GM23248 (cell line): ENCODE measurements at regions not wholly inside any gene's neighbourhood (a gene's known extent, or its start where the extent isn't known, plus 50 kb on each side); places are given as distances from the start of the nearest gene placed in this dataset.

Source experiments
- DNase-seq: peaks from one replicate; pipeline ENCODE4 v3.0.0-alpha.2; 2015
- H2AFZ ChIP-seq: fragments of 200-600 bp; sonication (generic); 2 replicates; pipeline ENCODE4 v1.6.1; 2016; ENCODE audit warnings: antibody characterized with exemption
- H3F3A ChIP-seq: fragments of 200-600 bp; sonication (generic); 2 replicates; pipeline ENCODE4 v1.6.1; 2016; ENCODE audit warnings: mild to moderate bottlenecking, antibody characterized with exemption, mixed run types; ENCODE audit not compliant: insufficient read depth
- H3K27ac ChIP-seq: fragments of 200-600 bp; sonication (generic); 2 replicates; pipeline ENCODE4 v1.5.1; 2016; ENCODE audit warnings: mild to moderate bottlenecking
- H3K27me3 ChIP-seq: fragments of 200-600 bp; sonication (generic); replicated peaks from 2 replicates; pipeline ENCODE4 v1.6.1; 2016; ENCODE audit warnings: mild to moderate bottlenecking; ENCODE audit not compliant: insufficient read depth
- H3K36me3 ChIP-seq: fragments of 200-600 bp; sonication (generic); 2 replicates; pipeline ENCODE4 v1.6.1; 2016; ENCODE audit warnings: low read depth, mild to moderate bottlenecking
- H3K4me1 ChIP-seq: fragments of 200-600 bp; sonication (generic); 2 replicates; pipeline ENCODE4 v1.6.1; 2016; ENCODE audit warnings: mild to moderate bottlenecking; ENCODE audit not compliant: insufficient read depth
- H3K4me2 ChIP-seq: fragments of 200-600 bp; sonication (generic); one replicate; pipeline ENCODE4 v1.6.1; 2016; ENCODE audit warnings: mild to moderate bottlenecking; ENCODE audit not compliant: unreplicated experiment
- H3K4me3 ChIP-seq: fragments of 200-600 bp; sonication (generic); 2 replicates; pipeline ENCODE4 v1.5.1; 2016; ENCODE audit warnings: mild to moderate bottlenecking
- H3K79me2 ChIP-seq: fragments of 200-600 bp; sonication (generic); 2 replicates; pipeline ENCODE4 v1.6.1; 2016; ENCODE audit warnings: mild to moderate bottlenecking; ENCODE audit not compliant: insufficient read depth
- H3K9ac ChIP-seq: fragments of 200-600 bp; sonication (generic); 2 replicates; pipeline ENCODE4 v1.6.1; 2016; ENCODE audit warnings: mild to moderate bottlenecking
- H3K9me2 ChIP-seq: fragments of 200-600 bp; sonication (generic); 2 replicates; pipeline ENCODE4 v1.6.1; 2016; ENCODE audit warnings: mixed run types, mild to moderate bottlenecking, moderate library complexity; ENCODE audit not compliant: insufficient read depth
- H3K9me3 ChIP-seq: fragments of 200-600 bp; sonication (generic); one replicate; pipeline ENCODE4 v1.6.1; 2017; ENCODE audit warnings: low read depth
- H4K20me1 ChIP-seq: fragments of 200-600 bp; sonication (generic); 2 replicates; pipeline ENCODE4 v1.6.0; 2016; ENCODE audit not compliant: insufficient read depth
- EZH2 ChIP-seq: fragments of 200-600 bp; sonication (generic); IDR thresholded peaks from 2 replicates; pipeline ENCODE4 v1.6.1; 2018; ENCODE audit warnings: antibody characterized with exemption, mild to moderate bottlenecking; ENCODE audit not compliant: insufficient read depth, poor library complexity, severe bottlenecking
- EZH2phosphoT487 ChIP-seq: fragments of 200-600 bp; sonication (generic); IDR thresholded peaks from 2 replicates; pipeline ENCODE4 v1.6.1; 2018; ENCODE audit warnings: antibody characterized with exemption, moderate library complexity, mild to moderate bottlenecking, low read depth; ENCODE audit not compliant: insufficient read depth
- WGBS, 2 experiments: methylation state at CpG; one replicate each; pipeline ENCODE4 v1.1.6; 2015 to 2017; ENCODE audit warnings: low lambda C conversion rate in 2 of 2, low coverage in 1 of 2; ENCODE audit errors: missing lambda C conversion rate in 2 of 2; 5-methylcytosine and 5-hydroxymethylcytosine counted together
- in situ Hi-C: fragments of 300-500 bp; cut with MboI; formaldehyde crosslinking; loops from 2 replicates; pipeline ENCODE4 v1.15.0; 2020

DNA sequence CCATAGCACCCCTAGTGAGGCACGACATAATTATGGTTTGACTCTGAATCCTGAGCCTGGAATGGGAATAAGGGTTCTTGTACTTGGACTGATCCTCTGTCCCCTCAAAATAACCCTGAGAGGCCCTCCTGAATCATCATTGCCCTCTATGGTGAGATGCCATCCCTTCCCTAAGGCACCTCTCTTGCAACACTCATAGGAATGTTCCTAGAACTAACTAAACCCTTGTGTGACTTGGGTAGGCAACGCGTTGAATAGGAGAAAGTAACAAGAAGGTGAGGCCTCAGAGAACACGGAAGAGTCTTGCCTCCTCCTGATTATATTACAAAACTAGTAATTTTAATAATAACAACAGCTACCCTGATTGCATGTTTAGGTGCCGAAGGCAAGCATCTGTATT lies 189.1 kb upstream of the ANKFN1 start:
- no peak overlapping the region for H3K27ac ChIP-seq
- H3K9me2 ChIP-seq: no peaks in the 10 kb centered on the region
- H3K36me3 ChIP-seq: no peaks in the 10 kb centered on the region
- H3K27me3 ChIP-seq: no peaks in the 10 kb centered on the region
- in situ Hi-C loops: no loop called here
- H3K4me1 ChIP-seq: no peaks in the 10 kb centered on the region
- no peaks in the 10 kb centered on the region for H4K20me1 ChIP-seq
- H3K9me3 ChIP-seq: no peaks in the 10 kb centered on the region
- TF ChIP-seq EZH2phosphoT487 (no peak), EZH2 (no peak)
- no peaks in the 10 kb centered on the region for H3F3A ChIP-seq
- no peak overlapping the region for H3K9ac ChIP-seq
- H2AFZ ChIP-seq: no peak overlapping the region
- no peak overlapping the region for H3K4me2 ChIP-seq
- DNase-seq: no peak
- no peaks in the 10 kb centered on the region for H3K79me2 ChIP-seq
- no peak overlapping the region for H3K4me3 ChIP-seq
- 52 to 59% methylated on average over 5 of the region's 5 CpGs for WGBS, 2 experiments

DNA sequence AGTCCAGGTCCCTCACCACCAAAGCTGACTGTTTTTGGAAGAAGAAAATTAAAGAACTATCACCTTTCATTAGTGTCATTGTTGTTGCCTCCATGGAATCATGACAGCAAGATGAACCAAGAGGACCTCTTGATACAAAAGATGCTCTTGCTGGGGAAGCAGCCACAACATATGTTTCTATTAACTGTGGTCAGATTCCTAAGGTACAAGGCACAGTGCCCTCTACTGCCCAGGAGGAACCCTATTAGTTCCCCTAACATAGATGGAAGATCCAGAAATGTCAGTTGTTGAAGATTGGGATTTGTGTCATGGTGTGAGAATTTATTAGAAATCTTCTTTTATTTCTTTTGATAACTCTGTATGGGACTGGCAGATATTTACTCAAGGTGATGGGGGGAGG lies 188.2 kb upstream of the ANKFN1 start:
- no peaks in the 10 kb centered on the region for H3K9me3 ChIP-seq
- no peak overlapping the region for H3K4me2 ChIP-seq
- H3K4me3 ChIP-seq: no peak overlapping the region
- no peaks in the 10 kb centered on the region for H3K9me2 ChIP-seq
- no peaks in the 10 kb centered on the region for H3K27me3 ChIP-seq
- no peak overlapping the region for H2AFZ ChIP-seq
- no peaks in the 10 kb centered on the region for H3K36me3 ChIP-seq
- no peak overlapping the region for H3K9ac ChIP-seq
- H4K20me1 ChIP-seq: no peaks in the 10 kb centered on the region
- TF ChIP-seq EZH2phosphoT487 (no peak), EZH2 (no peak)
- H3K4me1 ChIP-seq: no peaks in the 10 kb centered on the region
- H3K27ac ChIP-seq: no peak overlapping the region
- DNase-seq: no peak
- H3F3A ChIP-seq: no peaks in the 10 kb centered on the region
- in situ Hi-C loops: no loop called here
- no peaks in the 10 kb centered on the region for H3K79me2 ChIP-seq

DNA sequence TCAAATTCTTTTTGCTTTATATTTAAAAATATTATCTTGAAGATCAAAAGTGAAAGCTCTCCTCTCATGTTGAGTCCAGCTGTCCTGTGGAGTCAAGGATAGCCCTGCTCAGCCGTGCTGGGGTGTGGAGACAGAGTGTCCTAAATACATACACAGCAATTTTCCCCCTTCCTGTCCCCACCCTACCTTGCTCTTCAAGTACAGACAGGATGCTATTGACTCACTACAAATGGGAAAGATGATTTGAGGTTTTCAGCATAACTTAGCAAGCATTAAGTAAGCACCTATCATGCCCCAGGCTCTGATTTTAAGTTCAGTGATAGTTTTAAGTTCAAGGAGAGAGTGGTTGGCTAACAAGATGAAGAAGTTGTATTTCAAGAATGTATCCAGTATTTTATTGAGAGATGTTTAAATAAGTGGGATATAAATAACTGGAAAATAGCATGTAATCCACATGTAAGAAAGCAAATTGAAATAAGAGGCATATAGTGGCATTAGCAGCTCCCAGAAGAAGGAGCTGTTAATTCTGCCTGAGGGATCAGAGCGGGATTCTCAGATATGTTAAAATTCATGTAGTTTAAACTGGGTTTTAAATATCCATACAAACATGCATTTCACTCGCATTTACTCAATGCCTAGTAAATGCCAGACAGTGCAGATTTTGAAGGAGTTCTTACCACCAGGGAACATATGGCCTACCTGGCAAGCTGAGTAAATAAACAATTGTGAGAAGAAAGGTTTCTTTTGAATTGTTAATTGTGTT lies 183.5 kb upstream of the ANKFN1 start:
- no peak for DNase-seq
- Histone ChIP-seq H3K4me1 (no peaks in the 10 kb centered on the region), H2AFZ (no peak overlapping the region), H3K9me3 (no peaks in the 10 kb centered on the region), H3F3A (no peaks in the 10 kb centered on the region), H3K27ac (no peak overlapping the region), H3K79me2 (no peaks in the 10 kb centered on the region), H3K9me2 (no peaks in the 10 kb centered on the region), H3K9ac (no peak overlapping the region), H3K4me3 (no peak overlapping the region), H3K4me2 (no peak overlapping the region), H4K20me1 (no peaks in the 10 kb centered on the region), H3K36me3 (no peaks in the 10 kb centered on the region), H3K27me3 (no peaks in the 10 kb centered on the region)
- in situ Hi-C loops: no loop called here
- no peak for TF ChIP-seq EZH2
- TF ChIP-seq EZH2phosphoT487: no peak
- 11 to 25% methylated on average over 3 of the region's 3 CpGs for WGBS, 2 experiments

DNA sequence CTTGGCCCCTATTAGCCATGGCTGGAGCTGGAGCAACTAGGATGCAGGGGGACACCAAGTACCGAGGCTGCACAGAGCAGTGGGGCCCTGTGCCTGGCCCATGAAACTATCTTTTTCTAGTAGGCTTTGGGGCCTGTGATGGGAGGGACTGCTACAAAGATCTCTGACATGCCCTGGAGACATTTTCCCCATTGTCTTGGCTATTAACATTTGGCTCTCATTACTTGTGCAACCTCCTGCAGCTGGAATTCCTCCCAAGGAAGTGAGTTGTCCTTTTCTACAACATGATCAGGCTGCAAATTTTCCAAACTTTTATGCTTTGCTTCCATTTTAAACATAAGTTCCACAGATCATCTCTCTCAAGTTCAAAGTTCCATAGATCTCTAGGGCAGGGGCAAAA lies 174.7 kb upstream of the ANKFN1 start:
- no peak overlapping the region for H3K4me2 ChIP-seq
- no peaks in the 10 kb centered on the region for H3K9me2 ChIP-seq
- H3K4me3 ChIP-seq: no peak overlapping the region
- H3F3A ChIP-seq: no peaks in the 10 kb centered on the region
- in situ Hi-C loops: no loop called here
- H3K27ac ChIP-seq: no peak overlapping the region
- H3K9me3 ChIP-seq: no peaks in the 10 kb centered on the region
- WGBS, 2 experiments: 6 to 13% methylated on average over 1 of the region's 1 CpG
- H3K36me3 ChIP-seq: no peaks in the 10 kb centered on the region
- no peak overlapping the region for H3K9ac ChIP-seq
- H3K27me3 ChIP-seq: no peaks in the 10 kb centered on the region
- H4K20me1 ChIP-seq: no peaks in the 10 kb centered on the region
- no peak for TF ChIP-seq EZH2phosphoT487
- H3K4me1 ChIP-seq: no peaks in the 10 kb centered on the region
- no peaks in the 10 kb centered on the region for H3K79me2 ChIP-seq
- H2AFZ ChIP-seq: no peak overlapping the region
- DNase-seq: no peak

DNA sequence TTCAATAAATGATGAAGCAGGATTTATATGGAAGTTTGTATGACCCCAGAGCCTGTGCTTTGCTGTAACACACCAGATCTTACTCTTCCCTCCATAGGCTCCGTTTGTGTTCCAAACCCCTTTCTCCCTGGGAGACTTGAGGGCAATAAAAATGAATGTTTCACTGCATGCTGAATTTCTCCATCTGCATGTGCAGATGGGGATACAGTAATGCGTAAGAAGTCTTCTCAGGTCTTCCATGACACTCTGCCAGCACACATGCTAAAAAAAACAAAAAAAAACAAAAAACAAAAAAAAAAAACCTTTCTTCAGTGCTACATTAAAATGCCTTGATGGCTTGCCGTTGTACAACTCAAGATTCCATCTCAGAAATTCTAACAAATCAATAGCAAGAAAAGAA lies 170.2 kb upstream of the ANKFN1 start:
- 22 to 30% methylated on average over 3 of the region's 3 CpGs for WGBS, 2 experiments
- in situ Hi-C loops: no loop called here

More for the DNA sequence above, 170.2 kb upstream of the ANKFN1 start:
- Histone ChIP-seq H3K9me2 (no peaks in the 10 kb centered on the region), H3K9me3 (no peaks in the 10 kb centered on the region), H3F3A (no peaks in the 10 kb centered on the region), H3K4me2 (no peak overlapping the region), H3K36me3 (no peaks in the 10 kb centered on the region), H3K27ac (no peak overlapping the region), H3K4me1 (no peaks in the 10 kb centered on the region), H3K27me3 (no peaks in the 10 kb centered on the region), H2AFZ (no peak overlapping the region), H3K4me3 (no peak overlapping the region), H4K20me1 (no peaks in the 10 kb centered on the region), H3K9ac (no peak overlapping the region), H3K79me2 (no peaks in the 10 kb centered on the region)
- no peak for DNase-seq
- no peak for TF ChIP-seq EZH2
- no peak for TF ChIP-seq EZH2phosphoT487
